GM12878 (cell line): ENCODE measurements at regions not wholly inside any gene's neighbourhood (a gene's known extent, or its start where the extent isn't known, plus 50 kb on each side); places are given as distances from the start of the nearest gene placed in this dataset.

ENCODE experiments used
- ATAC-seq: fragments of 200-7000 bp; cut with Tn5 transposase; 3 replicates; pipeline ENCODE4 v1.9.1; 2020; ENCODE audit warnings: mild to moderate bottlenecking, moderate library complexity
- BruUV-seq: library from RNA; stranded (reverse); fragments of 400-500 nt; replicated peaks from 2 replicates; lab custom pipeline; 2021; lab: Mats Ljungman, UMichigan
- CTCF ChIA-PET: fragments of 300-600 bp; sonication (Branson Sonifier 250); formaldehyde crosslinking; extraction: SDS; loops from one replicate; lab custom pipeline; 2021; ENCODE audit warnings: inconsistent platforms; lab: Yijun Ruan, JAX
- POLR2A ChIA-PET: fragments of 350-600 bp; formaldehyde crosslinking; extraction: SDS; loops from one replicate; lab custom pipeline; 2021; ENCODE audit warnings: inconsistent platforms; lab: Charles Lee
- RAD21 ChIA-PET: fragments of 300-600 bp; sonication (Branson Sonifier 250); formaldehyde crosslinking; loops from one replicate; lab custom pipeline; 2023; ENCODE audit warnings: antibody characterized with exemption; ENCODE audit not compliant: unreplicated experiment; lab: Charles Lee
- SMC1A ChIA-PET: fragments of 300-600 bp; sonication (Branson Sonifier 250); formaldehyde crosslinking; loops from one replicate; lab custom pipeline; 2023; ENCODE audit not compliant: unreplicated experiment, uncharacterized antibody; lab: Charles Lee
- DNase-seq: peaks from one replicate; pipeline ENCODE4 v3.0.0-alpha.2; 2011; ENCODE audit warnings: low read depth, low spot score
- FAIRE-seq: peaks from 3 replicates; lab custom pipeline; 2011; peaks lifted over from hg19 to GRCh38; lab: Jason Lieb, UNC
- H2AFZ ChIP-seq: 2 replicates; pipeline ENCODE4 v1.6.0; 2011; ENCODE audit warnings: low read depth, low read length, control low read depth; ENCODE audit not compliant: control insufficient read depth
- H3K27ac ChIP-seq: 2 replicates; pipeline ENCODE4 v1.5.1; 2011; ENCODE audit warnings: control low read depth; ENCODE audit not compliant: control insufficient read depth, insufficient read depth
- H3K27me3 ChIP-seq, 2 experiments: replicated peaks in 1 of 2; 2 replicates each; pipeline versions ENCODE4 v1.6.0 to v1.6.1; 2011; ENCODE audit warnings: low read length in 1 of 2; ENCODE audit not compliant: control insufficient read depth in 2 of 2, insufficient read depth in 2 of 2
- H3K36me3 ChIP-seq, 2 experiments: 2 replicates each; pipeline ENCODE4 v1.5.1; 2011; ENCODE audit warnings: low read length in 1 of 2; ENCODE audit not compliant: control insufficient read depth in 2 of 2, insufficient read depth in 2 of 2
- H3K4me1 ChIP-seq: 2 replicates; pipeline ENCODE4 v1.6.1; 2011; ENCODE audit warnings: mild to moderate bottlenecking, low read length, moderate library complexity, mixed read lengths; ENCODE audit not compliant: control insufficient read depth, insufficient read depth
- H3K4me2 ChIP-seq: 2 replicates; pipeline ENCODE4 v1.6.0; 2011; ENCODE audit warnings: control low read depth; ENCODE audit not compliant: control insufficient read depth, insufficient read depth
- H3K4me3 ChIP-seq: fragments of 200-600 bp; sonication (generic); 2 replicates; pipeline ENCODE4 v1.5.1; 2016
- H3K79me2 ChIP-seq: 2 replicates; pipeline ENCODE4 v1.6.0; 2011; ENCODE audit warnings: low read length; ENCODE audit not compliant: control insufficient read depth, insufficient read depth
- H3K9ac ChIP-seq: 2 replicates; pipeline ENCODE4 v1.8.0; 2011; ENCODE audit warnings: low read length, control low read depth, mixed read lengths; ENCODE audit not compliant: control insufficient read depth, insufficient read depth
- H3K9me3 ChIP-seq: replicated peaks from 3 replicates; pipeline ENCODE4 v1.5.1; 2011; ENCODE audit warnings: mild to moderate bottlenecking, low read length; ENCODE audit not compliant: control insufficient read depth, insufficient read depth
- H4K20me1 ChIP-seq: 2 replicates; pipeline ENCODE4 v1.6.0; 2011; ENCODE audit not compliant: control insufficient read depth, insufficient read depth
- ASH2L ChIP-seq: fragments of 300-600, 200-600 bp; sonication (generic); IDR thresholded peaks from 2 replicates; pipeline ENCODE4 v1.6.1; 2017; ENCODE audit warnings: low read depth, mild to moderate bottlenecking, borderline replicate concordance
- CTCF ChIP-seq, 3 experiments: IDR thresholded peaks in 2 of 3; conservative IDR thresholded peaks in 1 of 3; 2 replicates each; pipeline ENCODE4 v1.5.1; 2011; ENCODE audit warnings: low read depth in 3 of 3, low read length in 3 of 3, mild to moderate bottlenecking in 3 of 3, control low read depth in 2 of 3, moderate library complexity in 2 of 3, inconsistent platforms in 1 of 3, mixed read lengths in 1 of 3; ENCODE audit not compliant: control insufficient read depth in 2 of 3, insufficient read depth in 1 of 3; ENCODE audit errors: extremely low read depth in 1 of 3
- DPF2 ChIP-seq: fragments of 450-650 bp; IDR thresholded peaks from 2 replicates; pipeline ENCODE4 v1.6.1; 2017; ENCODE audit warnings: mild to moderate bottlenecking
- HCFC1 ChIP-seq: fragments of 150-350 bp; IDR thresholded peaks from 2 replicates; pipeline ENCODE4 v1.6.1; 2014; ENCODE audit warnings: low read length
- IRF4 ChIP-seq: IDR thresholded peaks from 2 replicates; pipeline ENCODE4 v1.6.1; 2011; ENCODE audit warnings: low read depth, low read length
- NR2C2 ChIP-seq: IDR thresholded peaks from 2 replicates; pipeline ENCODE4 v1.6.1; 2011; ENCODE audit warnings: borderline replicate concordance, low read depth; ENCODE audit not compliant: control insufficient read depth, insufficient read length
- PBX3 ChIP-seq: IDR thresholded peaks from 2 replicates; pipeline ENCODE4 v1.6.1; 2011; ENCODE audit warnings: mild to moderate bottlenecking, low read depth, low read length, moderate library complexity; ENCODE audit not compliant: insufficient replicate concordance
- POLR2AphosphoS5 ChIP-seq: IDR thresholded peaks from 2 replicates; pipeline ENCODE4 v1.6.1; 2011; ENCODE audit warnings: mild to moderate bottlenecking, low read length, inconsistent platforms
- RAD21 ChIP-seq: IDR thresholded peaks from 2 replicates; pipeline ENCODE4 v1.6.1; 2011; ENCODE audit warnings: mild to moderate bottlenecking, low read depth, low read length, moderate library complexity; ENCODE audit not compliant: insufficient read depth
- RB1 ChIP-seq: fragments of 450-650 bp; formaldehyde crosslinking; IDR thresholded peaks from 2 replicates; pipeline ENCODE4 v1.6.1; 2017; ENCODE audit warnings: mild to moderate bottlenecking, borderline replicate concordance
- REST ChIP-seq: IDR thresholded peaks from 2 replicates; pipeline ENCODE4 v1.6.1; 2012; ENCODE audit warnings: mild to moderate bottlenecking, low read depth, low read length
- SMARCA5 ChIP-seq: fragments of 450-650 bp; IDR thresholded peaks from 2 replicates; pipeline ENCODE4 v1.6.1; 2017; ENCODE audit warnings: mild to moderate bottlenecking
- SREBF1 ChIP-seq: IDR thresholded peaks from 2 replicates; pipeline ENCODE4 v1.6.1; 2012; ENCODE audit warnings: mild to moderate bottlenecking, low read length
- SRF ChIP-seq, 2 experiments: IDR thresholded peaks; 2 replicates each; pipeline ENCODE4 v1.6.1; 2011; ENCODE audit warnings: low read depth in 2 of 2, low read length in 2 of 2, mild to moderate bottlenecking in 1 of 2, moderate library complexity in 1 of 2
- ZZZ3 ChIP-seq: IDR thresholded peaks from 2 replicates; pipeline ENCODE4 v1.6.1; 2011; ENCODE audit warnings: low read depth; ENCODE audit not compliant: control insufficient read depth, insufficient read length
- WGBS: methylation state at CpG from one replicate; pipeline ENCODE4 v1.1.6; 2016; ENCODE audit warnings: low lambda C conversion rate; ENCODE audit not compliant: insufficient replicate concordance, insufficient coverage; ENCODE audit errors: missing lambda C conversion rate; 5-methylcytosine and 5-hydroxymethylcytosine counted together
- in situ Hi-C: fragments of 300-500 bp; cut with MboI; formaldehyde crosslinking; loops from 9 replicates; pipeline ENCODE4 v1.14.3; 2018; ENCODE audit warnings: mixed read lengths
- intact Hi-C: fragments of 100-400 bp; cut with micrococcal nuclease; formaldehyde crosslinking; loops from one replicate; pipeline ENCODE4 v1.14.2; 2022; ENCODE audit not compliant: unreplicated experiment

- TF ChIP-seq PBX3 (no peak), CTCF (IDR thresholded peaks at IDR 0.05 in 2 of 3, conservative IDR thresholded peaks at IDR 0.05 in 1 of 3; ENCODE audit: control insufficient read depth in 2 of 3, extremely low read depth in 1 of 3, insufficient read depth in 1 of 3, low read depth in 3 of 3, low read length in 3 of 3) (no peak), POLR2AphosphoS5 (no peak), HCFC1 (no peak), IRF4 (no peak), SREBF1 (no peak)
Observed at GRCh38 chrX:65879977-65880799, 159.7 kb downstream of the VSIG4 start (continued).

GRCh38 chrX:65878456-65878855 lies 161.4 kb downstream of the VSIG4 start:
- Histone ChIP-seq H3K27me3 (no peaks in the 10 kb centered on the region), H3K4me1 (no peaks in the 10 kb centered on the region), H3K9me3 (no peaks in the 10 kb centered on the region; the same call in 2 of the 3 replicates), H3K36me3 (no peaks in the 10 kb centered on the region), H3K4me3 (no peak overlapping the region), H3K4me2 (no peak overlapping the region), H3K79me2 (no peaks in the 10 kb centered on the region), H3K27ac (no peak overlapping the region), H4K20me1 (no peaks in the 10 kb centered on the region), H2AFZ (no peak overlapping the region), H3K9ac (no peak overlapping the region)
- intact Hi-C loops (no loop called here), in situ Hi-C loops (no loop called here)
- ChIA-PET POLR2A (no interaction called here), RAD21 (no interaction called here), CTCF (interaction anchor here (0.7 kb wide), 1 partner anchor 230 kb away, joined by 3 read pairs; no protein-coding TSS in a partner anchor), SMC1A (no interaction called here)
- no peak for FAIRE-seq
- BruUV-seq = no TSS peak
- WGBS = 60% methylated on average over 1 of the region's 1 CpG
- DNase-seq = no peak
- ATAC-seq = no peak
- TF ChIP-seq SRF (IDR thresholded peaks at IDR 0.05; ENCODE audit: low read depth in 2 of 2, low read length in 2 of 2) = no peak
- TF ChIP-seq DPF2 = no peak
- TF ChIP-seq REST = no peak
- TF ChIP-seq ASH2L = no peak
- no peak for TF ChIP-seq RB1
- TF ChIP-seq POLR2AphosphoS5 = no peak
- no peak for TF ChIP-seq NR2C2
- TF ChIP-seq ZZZ3 = no peak
- TF ChIP-seq SMARCA5 = no peak
- no peak for TF ChIP-seq RAD21
